NCI-H2196 treated with DMSO at 0.1 percent for 48 hours (cell line): ENCODE measurements at regions not wholly inside any gene's neighbourhood (a gene's known extent, or its start where the extent isn't known, plus 50 kb on each side); places are given as distances from the start of the nearest gene placed in this dataset.

Experiments
- DNase-seq: peaks from one replicate; lab custom pipeline; 2025; ENCODE audit not compliant: unreplicated experiment; lab: John Stamatoyannopoulos, UW

GRCh38 chr20:63058696-63059335, 52.1 kb upstream of the BHLHE23 start:
- no peak for DNase-seq

GRCh38 chr20:63057171-63058117, 50.7 kb upstream of the BHLHE23 start:
- DNase-seq = no peak

- peak; percentile 11 for DNase-seq
These were observed 49.7 kb upstream of the BHLHE23 start for GRCh38 chr20:63056236-63057170.
